GM12878 (cell line): ENCODE measurements at regions not wholly inside any gene's neighbourhood (a gene's known extent, or its start where the extent isn't known, plus 50 kb on each side); places are given as distances from the start of the nearest gene placed in this dataset.

Source experiments
- ATAC-seq: fragments of 200-7000 bp; cut with Tn5 transposase; 3 replicates; pipeline ENCODE4 v1.9.1; 2020; ENCODE audit warnings: mild to moderate bottlenecking, moderate library complexity
- BruUV-seq: library from RNA; stranded (reverse); fragments of 400-500 nt; replicated peaks from 2 replicates; lab custom pipeline; 2021; lab: Mats Ljungman, UMichigan
- CTCF ChIA-PET: fragments of 300-600 bp; sonication (Branson Sonifier 250); formaldehyde crosslinking; extraction: SDS; loops from one replicate; lab custom pipeline; 2021; ENCODE audit warnings: inconsistent platforms; lab: Yijun Ruan, JAX
- POLR2A ChIA-PET: fragments of 350-600 bp; formaldehyde crosslinking; extraction: SDS; loops from one replicate; lab custom pipeline; 2021; ENCODE audit warnings: inconsistent platforms; lab: Charles Lee
- RAD21 ChIA-PET: fragments of 300-600 bp; sonication (Branson Sonifier 250); formaldehyde crosslinking; loops from one replicate; lab custom pipeline; 2023; ENCODE audit warnings: antibody characterized with exemption; ENCODE audit not compliant: unreplicated experiment; lab: Charles Lee
- SMC1A ChIA-PET: fragments of 300-600 bp; sonication (Branson Sonifier 250); formaldehyde crosslinking; loops from one replicate; lab custom pipeline; 2023; ENCODE audit not compliant: unreplicated experiment, uncharacterized antibody; lab: Charles Lee
- DNase-seq: peaks from one replicate; pipeline ENCODE4 v3.0.0-alpha.2; 2011; ENCODE audit warnings: low read depth, low spot score
- FAIRE-seq: peaks from 3 replicates; lab custom pipeline; 2011; peaks lifted over from hg19 to GRCh38; lab: Jason Lieb, UNC
- H2AFZ ChIP-seq: 2 replicates; pipeline ENCODE4 v1.6.0; 2011; ENCODE audit warnings: low read depth, low read length, control low read depth; ENCODE audit not compliant: control insufficient read depth
- H3K27ac ChIP-seq: 2 replicates; pipeline ENCODE4 v1.5.1; 2011; ENCODE audit warnings: control low read depth; ENCODE audit not compliant: control insufficient read depth, insufficient read depth
- H3K27me3 ChIP-seq, 2 experiments: replicated peaks in 1 of 2; 2 replicates each; pipeline versions ENCODE4 v1.6.0 to v1.6.1; 2011; ENCODE audit warnings: low read length in 1 of 2; ENCODE audit not compliant: control insufficient read depth in 2 of 2, insufficient read depth in 2 of 2
- H3K36me3 ChIP-seq, 2 experiments: 2 replicates each; pipeline ENCODE4 v1.5.1; 2011; ENCODE audit warnings: low read length in 1 of 2; ENCODE audit not compliant: control insufficient read depth in 2 of 2, insufficient read depth in 2 of 2
- H3K4me1 ChIP-seq: 2 replicates; pipeline ENCODE4 v1.6.1; 2011; ENCODE audit warnings: mild to moderate bottlenecking, low read length, moderate library complexity, mixed read lengths; ENCODE audit not compliant: control insufficient read depth, insufficient read depth
- H3K4me2 ChIP-seq: 2 replicates; pipeline ENCODE4 v1.6.0; 2011; ENCODE audit warnings: control low read depth; ENCODE audit not compliant: control insufficient read depth, insufficient read depth
- H3K4me3 ChIP-seq: fragments of 200-600 bp; sonication (generic); 2 replicates; pipeline ENCODE4 v1.5.1; 2016
- H3K79me2 ChIP-seq: 2 replicates; pipeline ENCODE4 v1.6.0; 2011; ENCODE audit warnings: low read length; ENCODE audit not compliant: control insufficient read depth, insufficient read depth
- H3K9ac ChIP-seq: 2 replicates; pipeline ENCODE4 v1.8.0; 2011; ENCODE audit warnings: low read length, control low read depth, mixed read lengths; ENCODE audit not compliant: control insufficient read depth, insufficient read depth
- H3K9me3 ChIP-seq: replicated peaks from 3 replicates; pipeline ENCODE4 v1.5.1; 2011; ENCODE audit warnings: mild to moderate bottlenecking, low read length; ENCODE audit not compliant: control insufficient read depth, insufficient read depth
- H4K20me1 ChIP-seq: 2 replicates; pipeline ENCODE4 v1.6.0; 2011; ENCODE audit not compliant: control insufficient read depth, insufficient read depth
- CBX5 ChIP-seq: sonication (generic); IDR thresholded peaks from 2 replicates; pipeline ENCODE4 v1.6.1; 2016; ENCODE audit warnings: low read depth, moderate library complexity, mild to moderate bottlenecking, inconsistent platforms
- CEBPB ChIP-seq, 2 experiments: fragments of 150-350 bp in 1 of 2; IDR thresholded peaks; 2 replicates each; pipeline ENCODE4 v1.6.1; 2012 to 2014; ENCODE audit warnings: low read depth in 2 of 2, low read length in 2 of 2, borderline replicate concordance in 1 of 2, inconsistent platforms in 1 of 2
- HDAC6 ChIP-seq: fragments of 200-600 bp; sonication (generic); IDR thresholded peaks from one replicate; pipeline ENCODE4 v1.8.0; 2017; ENCODE audit warnings: antibody characterized with exemption; ENCODE audit not compliant: unreplicated experiment
- PKNOX1 ChIP-seq: fragments of 450-650 bp; IDR thresholded peaks from 2 replicates; pipeline ENCODE4 v1.6.1; 2016; ENCODE audit warnings: mild to moderate bottlenecking
- POLR2AphosphoS5 ChIP-seq: IDR thresholded peaks from 2 replicates; pipeline ENCODE4 v1.6.1; 2011; ENCODE audit warnings: mild to moderate bottlenecking, low read length, inconsistent platforms
- RFX5 ChIP-seq: IDR thresholded peaks from 2 replicates; pipeline ENCODE4 v1.6.1; 2011; ENCODE audit warnings: low read depth, low read length, improper control_type of control experiment
- USF2 ChIP-seq: IDR thresholded peaks from 2 replicates; pipeline ENCODE4 v1.6.1; 2011; ENCODE audit warnings: low read depth, low read length, improper control_type of control experiment, borderline replicate concordance
- ZBTB40 ChIP-seq: fragments of 450-650 bp; IDR thresholded peaks from 2 replicates; pipeline ENCODE4 v1.6.1; 2016; ENCODE audit warnings: mild to moderate bottlenecking, moderate library complexity, borderline replicate concordance
- ZNF592 ChIP-seq: fragments of 450-650 bp; IDR thresholded peaks from 2 replicates; pipeline ENCODE4 v1.6.1; 2017; ENCODE audit warnings: mild to moderate bottlenecking, moderate library complexity
- WGBS: methylation state at CpG from one replicate; pipeline ENCODE4 v1.1.6; 2016; ENCODE audit warnings: low lambda C conversion rate; ENCODE audit not compliant: insufficient replicate concordance, insufficient coverage; ENCODE audit errors: missing lambda C conversion rate; 5-methylcytosine and 5-hydroxymethylcytosine counted together
- in situ Hi-C: fragments of 300-500 bp; cut with MboI; formaldehyde crosslinking; loops from 9 replicates; pipeline ENCODE4 v1.14.3; 2018; ENCODE audit warnings: mixed read lengths
- intact Hi-C: fragments of 100-400 bp; cut with micrococcal nuclease; formaldehyde crosslinking; loops from one replicate; pipeline ENCODE4 v1.14.2; 2022; ENCODE audit not compliant: unreplicated experiment

- Histone ChIP-seq H3K27ac (no peak overlapping the region), H3K27me3 (no peaks in the 10 kb centered on the region), H3K4me3 (no peak overlapping the region), H3K9ac (no peak overlapping the region), H3K4me1 (no peaks in the 10 kb centered on the region), H3K4me2 (no peak overlapping the region), H3K79me2 (no peaks in the 10 kb centered on the region), H3K9me3 (peaks cover 5% of the 10 kb centered on the region), H4K20me1 (no peaks in the 10 kb centered on the region), H3K36me3 (no peaks in the 10 kb centered on the region), H2AFZ (no peak overlapping the region)
- 96% methylated on average over 1 of the region's 1 CpG for WGBS
- RAD21 ChIA-PET = interaction anchor here (1.0 kb wide), 1 partner anchor 14 kb away, joined by 5 read pairs; no protein-coding TSS in a partner anchor
- DNase-seq = no peak
- BruUV-seq = no TSS peak
- POLR2A ChIA-PET = interaction anchor here (1.2 kb wide), 1 partner anchor 15 kb away, joined by 3 read pairs; no protein-coding TSS in a partner anchor
- intact Hi-C loops (no loop called here), in situ Hi-C loops (no loop called here)
- no peak for FAIRE-seq
- SMC1A ChIA-PET = interaction anchor here (0.6 to 1.4 kb wide), 5 partner anchors 9 to 54 kb away, joined by 3 read pairs; no protein-coding TSS in a partner anchor
- CTCF ChIA-PET = interaction anchor here (1.2 kb wide), 1 partner anchor 9 kb away, joined by 4 read pairs; no protein-coding TSS in a partner anchor
- no peak for ATAC-seq
- TF ChIP-seq CEBPB (IDR thresholded peaks at IDR 0.05; ENCODE audit: borderline replicate concordance in 1 of 2, low read depth in 2 of 2, low read length in 2 of 2) (no peak), RFX5 (no peak), POLR2AphosphoS5 (no peak), HDAC6 (no peak), USF2 (no peak), ZBTB40 (no peak), PKNOX1 (no peak), ZNF592 (no peak), CBX5 (no peak)
These were observed 87.0 kb downstream of the CD200R1L start for GRCh38 chr3:112759681-112760080.
